Peyer's patch (tissue), 4 donors: ENCODE measurements at regions not wholly inside any gene's neighbourhood (a gene's known extent, or its start where the extent isn't known, plus 50 kb on each side); places are given as distances from the start of the nearest gene placed in this dataset.

ENCODE experiments used
- POLR2A ChIP-seq, 2 donors: fragments of 450-650 bp; IDR thresholded peaks; one replicate each; pipeline ENCODE4 v1.5.1; 2017; ENCODE audit warnings: antibody characterized with exemption in 2 of 2, mild to moderate bottlenecking in 2 of 2, moderate library complexity in 2 of 2
- TF ChIP-seq, protein P1 (sequence below), 6 experiments: fragments of 450-650 bp in 4 of 6; fragments of 200-600 bp in 2 of 6; sonication (generic) in 1 of 6; IDR thresholded peaks; one replicate each; pipeline ENCODE4 v1.5.1; 2017 to 2019; ENCODE audit warnings: antibody characterized with exemption in 6 of 6, mild to moderate bottlenecking in 3 of 6, moderate library complexity in 1 of 6

DNA sequence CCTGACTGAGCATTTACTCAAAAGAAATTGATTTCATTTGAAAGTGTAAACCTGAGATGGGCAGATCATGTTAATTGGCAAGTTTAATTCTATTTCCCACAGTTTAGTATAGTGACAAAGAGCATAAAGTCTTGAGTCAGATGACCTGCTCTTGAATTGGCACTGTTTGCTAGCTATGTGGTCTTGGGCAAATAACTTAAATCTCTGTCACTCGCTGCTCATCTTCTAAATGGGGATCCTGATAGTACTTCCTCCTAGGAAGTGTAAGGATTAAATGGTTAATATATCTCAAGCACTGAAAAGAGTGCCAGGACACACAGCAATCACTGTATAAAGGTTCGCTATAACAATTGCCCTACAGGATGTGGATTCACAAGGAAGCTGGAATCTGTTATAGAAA, 242.8 kb upstream of the JADE1 start:
- TF ChIP-seq, protein P1, sequence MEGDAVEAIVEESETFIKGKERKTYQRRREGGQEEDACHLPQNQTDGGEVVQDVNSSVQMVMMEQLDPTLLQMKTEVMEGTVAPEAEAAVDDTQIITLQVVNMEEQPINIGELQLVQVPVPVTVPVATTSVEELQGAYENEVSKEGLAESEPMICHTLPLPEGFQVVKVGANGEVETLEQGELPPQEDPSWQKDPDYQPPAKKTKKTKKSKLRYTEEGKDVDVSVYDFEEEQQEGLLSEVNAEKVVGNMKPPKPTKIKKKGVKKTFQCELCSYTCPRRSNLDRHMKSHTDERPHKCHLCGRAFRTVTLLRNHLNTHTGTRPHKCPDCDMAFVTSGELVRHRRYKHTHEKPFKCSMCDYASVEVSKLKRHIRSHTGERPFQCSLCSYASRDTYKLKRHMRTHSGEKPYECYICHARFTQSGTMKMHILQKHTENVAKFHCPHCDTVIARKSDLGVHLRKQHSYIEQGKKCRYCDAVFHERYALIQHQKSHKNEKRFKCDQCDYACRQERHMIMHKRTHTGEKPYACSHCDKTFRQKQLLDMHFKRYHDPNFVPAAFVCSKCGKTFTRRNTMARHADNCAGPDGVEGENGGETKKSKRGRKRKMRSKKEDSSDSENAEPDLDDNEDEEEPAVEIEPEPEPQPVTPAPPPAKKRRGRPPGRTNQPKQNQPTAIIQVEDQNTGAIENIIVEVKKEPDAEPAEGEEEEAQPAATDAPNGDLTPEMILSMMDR (IDR thresholded peaks at IDR 0.05), result no peak
- no peak for TF ChIP-seq POLR2A (IDR thresholded peaks at IDR 0.05)
